Parathyroid adenoma (tissue), 2 donors: ENCODE measurements at regions not wholly inside any gene's neighbourhood (a gene's known extent, or its start where the extent isn't known, plus 50 kb on each side); places are given as distances from the start of the nearest gene placed in this dataset.

Source experiments
- H2AFZ ChIP-seq: fragments of 300-600 bp; sonication (generic); one replicate; pipeline ENCODE4 v1.7.0; 2017; ENCODE audit warnings: antibody characterized with exemption, mild to moderate bottlenecking
- H3K27ac ChIP-seq: fragments of 300-600 bp; sonication (generic); one replicate; pipeline ENCODE4 v1.7.0; 2017
- H3K27me3 ChIP-seq: fragments of 300-600 bp; sonication (generic); one replicate; pipeline ENCODE4 v1.7.0; 2017; ENCODE audit warnings: low read length; ENCODE audit not compliant: control insufficient read depth, insufficient read depth
- H3K36me3 ChIP-seq: fragments of 300-600 bp; sonication (generic); one replicate; pipeline ENCODE4 v1.7.0; 2017; ENCODE audit warnings: low read length; ENCODE audit not compliant: control insufficient read depth, insufficient read depth
- H3K4me1 ChIP-seq: fragments of 300-600 bp; sonication (generic); one replicate; pipeline ENCODE4 v1.7.0; 2017; ENCODE audit warnings: control low read depth
- H3K4me2 ChIP-seq: fragments of 300-600 bp; sonication (generic); one replicate; pipeline ENCODE4 v1.7.0; 2017; ENCODE audit warnings: low read length
- H3K4me3 ChIP-seq: fragments of 300-600 bp; sonication (generic); one replicate; pipeline ENCODE4 v1.7.0; 2017; ENCODE audit warnings: low read depth, low read length
- H3K79me2 ChIP-seq: fragments of 300-600 bp; sonication (generic); one replicate; pipeline ENCODE4 v1.7.0; 2017; ENCODE audit warnings: control low read depth
- H3K9ac ChIP-seq: fragments of 300-600 bp; sonication (generic); one replicate; pipeline ENCODE4 v1.7.0; 2017; ENCODE audit warnings: mild to moderate bottlenecking
- H3K9me3 ChIP-seq: fragments of 300-600 bp; sonication (generic); one replicate; pipeline ENCODE4 v1.7.0; 2017; ENCODE audit warnings: low read length; ENCODE audit not compliant: control insufficient read depth
- CTCF ChIP-seq: fragments of 300-600 bp; sonication (generic); IDR thresholded peaks from one replicate; pipeline ENCODE4 v1.7.0; 2017; ENCODE audit warnings: antibody characterized with exemption, mild to moderate bottlenecking
- donor health status: primary hyperparathyroidism.

- no peak for TF ChIP-seq CTCF
- H3K79me2 ChIP-seq, result no peaks in the 10 kb centered on the region
- H3K4me3 ChIP-seq, result no peak overlapping the region
- H3K9ac ChIP-seq, result no peak overlapping the region
- no peaks in the 10 kb centered on the region for H3K4me1 ChIP-seq
- H3K27me3 ChIP-seq, result no peaks in the 10 kb centered on the region
- no peak overlapping the region for H2AFZ ChIP-seq
- no peak overlapping the region for H3K27ac ChIP-seq
- no peaks in the 10 kb centered on the region for H3K36me3 ChIP-seq
- H3K9me3 ChIP-seq, result no peaks in the 10 kb centered on the region
- H3K4me2 ChIP-seq, result no peak overlapping the region
Measured at GRCh38 chr12:83477696-83478095, 791.0 kb downstream of the TMTC2 start.

GRCh38 chr12:83476695-83477690 is 790.3 kb downstream of the TMTC2 start:
- no peak overlapping the region for H3K4me2 ChIP-seq
- H3K4me3 ChIP-seq, result no peak overlapping the region
- no peaks in the 10 kb centered on the region for H3K4me1 ChIP-seq
- no peak overlapping the region for H2AFZ ChIP-seq
- H3K27me3 ChIP-seq, result no peaks in the 10 kb centered on the region
- H3K36me3 ChIP-seq, result no peaks in the 10 kb centered on the region
- no peak for TF ChIP-seq CTCF
- no peaks in the 10 kb centered on the region for H3K9me3 ChIP-seq
- H3K79me2 ChIP-seq, result no peaks in the 10 kb centered on the region
- H3K9ac ChIP-seq, result no peak overlapping the region
- no peak overlapping the region for H3K27ac ChIP-seq

GRCh38 chr12:83476006-83476405 is 789.3 kb downstream of the TMTC2 start:
- Histone ChIP-seq H3K36me3 (no peaks in the 10 kb centered on the region), H3K4me1 (no peaks in the 10 kb centered on the region), H3K4me2 (no peak overlapping the region), H3K9ac (no peak overlapping the region), H2AFZ (no peak overlapping the region), H3K4me3 (no peak overlapping the region), H3K27ac (no peak overlapping the region), H3K27me3 (no peaks in the 10 kb centered on the region), H3K9me3 (no peaks in the 10 kb centered on the region), H3K79me2 (no peaks in the 10 kb centered on the region)
- TF ChIP-seq CTCF, result no peak

- Histone ChIP-seq H3K4me2 (no peak overlapping the region), H2AFZ (no peak overlapping the region), H3K4me1 (no peaks in the 10 kb centered on the region), H3K27me3 (no peaks in the 10 kb centered on the region), H3K9me3 (no peaks in the 10 kb centered on the region), H3K79me2 (no peaks in the 10 kb centered on the region), H3K36me3 (no peaks in the 10 kb centered on the region), H3K27ac (no peak overlapping the region), H3K4me3 (no peak overlapping the region), H3K9ac (no peak overlapping the region)
- no peak for TF ChIP-seq CTCF
Measured at GRCh38 chr12:83474369-83474768, 787.7 kb downstream of the TMTC2 start.
